Astrocyte (in vitro differentiated cells and primary cell): ENCODE measurements at regions not wholly inside any gene's neighbourhood (a gene's known extent, or its start where the extent isn't known, plus 50 kb on each side); places are given as distances from the start of the nearest gene placed in this dataset.
"Not testable (repeated sequence)": the region's sequence is repeated elsewhere in the genome, so short reads cannot be mapped to it uniquely, and the experiment has no call there.

Experiments used
- EZH2 ChIP-seq: IDR thresholded peaks from 2 replicates; pipeline ENCODE4 v1.6.1; 2012; ENCODE audit warnings: mild to moderate bottlenecking, low read length, inconsistent platforms; ENCODE audit not compliant: insufficient read depth
- TF ChIP-seq, protein P1 (sequence below): IDR thresholded peaks from 2 replicates; pipeline ENCODE4 v1.5.1; 2011; ENCODE audit warnings: low read depth, mild to moderate bottlenecking, inconsistent platforms, low read length, moderate library complexity; ENCODE audit not compliant: insufficient read depth

DNA sequence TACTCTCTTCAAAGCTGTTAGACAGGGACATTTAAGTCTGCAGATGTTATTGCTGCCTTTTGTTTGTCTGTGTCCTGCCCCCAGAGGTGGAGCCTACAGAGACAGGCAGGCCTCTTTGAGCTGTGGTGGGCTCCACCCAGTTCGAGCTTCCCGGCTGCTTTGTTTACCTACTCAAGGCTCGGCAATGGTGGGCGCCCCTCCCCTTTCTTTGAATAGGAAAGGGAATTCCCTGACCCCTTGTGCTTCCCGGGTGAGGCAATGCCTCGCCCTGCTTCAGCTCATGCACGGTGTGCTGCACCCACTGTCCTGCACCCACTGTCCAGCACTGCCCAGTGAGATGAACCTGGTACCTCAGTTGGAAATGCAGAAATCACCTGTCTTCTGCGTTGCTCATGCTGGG is 435.8 kb upstream of the GRIN3A start:
- not testable (repeated sequence) for TF ChIP-seq EZH2
- TF ChIP-seq, protein P1, sequence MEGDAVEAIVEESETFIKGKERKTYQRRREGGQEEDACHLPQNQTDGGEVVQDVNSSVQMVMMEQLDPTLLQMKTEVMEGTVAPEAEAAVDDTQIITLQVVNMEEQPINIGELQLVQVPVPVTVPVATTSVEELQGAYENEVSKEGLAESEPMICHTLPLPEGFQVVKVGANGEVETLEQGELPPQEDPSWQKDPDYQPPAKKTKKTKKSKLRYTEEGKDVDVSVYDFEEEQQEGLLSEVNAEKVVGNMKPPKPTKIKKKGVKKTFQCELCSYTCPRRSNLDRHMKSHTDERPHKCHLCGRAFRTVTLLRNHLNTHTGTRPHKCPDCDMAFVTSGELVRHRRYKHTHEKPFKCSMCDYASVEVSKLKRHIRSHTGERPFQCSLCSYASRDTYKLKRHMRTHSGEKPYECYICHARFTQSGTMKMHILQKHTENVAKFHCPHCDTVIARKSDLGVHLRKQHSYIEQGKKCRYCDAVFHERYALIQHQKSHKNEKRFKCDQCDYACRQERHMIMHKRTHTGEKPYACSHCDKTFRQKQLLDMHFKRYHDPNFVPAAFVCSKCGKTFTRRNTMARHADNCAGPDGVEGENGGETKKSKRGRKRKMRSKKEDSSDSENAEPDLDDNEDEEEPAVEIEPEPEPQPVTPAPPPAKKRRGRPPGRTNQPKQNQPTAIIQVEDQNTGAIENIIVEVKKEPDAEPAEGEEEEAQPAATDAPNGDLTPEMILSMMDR, result not testable (repeated sequence)
